Mesenchymal stem cell (in vitro differentiated cells and primary cell): ENCODE measurements at regions not wholly inside any gene's neighbourhood (a gene's known extent, or its start where the extent isn't known, plus 50 kb on each side); places are given as distances from the start of the nearest gene placed in this dataset.

ENCODE experiments used
- DNase-seq: peaks from one replicate; pipeline ENCODE4 v3.0.0-alpha.2; 2013
- H2AFZ ChIP-seq: one replicate; pipeline ENCODE4 v1.6.1; 2013; ENCODE audit warnings: low read depth, mild to moderate bottlenecking, control low read depth, inconsistent platforms, low read length, moderate library complexity
- H2AK5ac ChIP-seq: 2 replicates; pipeline ENCODE4 v1.6.1; 2013; ENCODE audit warnings: low read length, moderate library complexity, mild to moderate bottlenecking, inconsistent platforms; ENCODE audit not compliant: severe bottlenecking
- H2BK120ac ChIP-seq: one replicate; pipeline ENCODE4 v1.6.1; 2013; ENCODE audit warnings: low read depth, mild to moderate bottlenecking, inconsistent platforms, low read length, moderate library complexity
- H2BK12ac ChIP-seq, 2 experiments: one replicate each; pipeline ENCODE4 v1.6.1; 2013; ENCODE audit warnings: inconsistent platforms in 2 of 2, low read length in 2 of 2, mild to moderate bottlenecking in 2 of 2, moderate library complexity in 2 of 2, control low read depth in 1 of 2
- H2BK15ac ChIP-seq: one replicate; pipeline ENCODE4 v1.6.1; 2013; ENCODE audit warnings: mild to moderate bottlenecking, low read depth, inconsistent platforms; ENCODE audit not compliant: poor library complexity, severe bottlenecking
- H2BK5ac ChIP-seq: 2 replicates; pipeline ENCODE4 v1.6.1; 2013; ENCODE audit warnings: low read depth, mild to moderate bottlenecking, low read length, control low read depth, inconsistent platforms; ENCODE audit not compliant: poor library complexity, severe bottlenecking
- H3K14ac ChIP-seq, 2 experiments: one replicate each; pipeline ENCODE4 v1.6.1; 2013; ENCODE audit warnings: inconsistent platforms in 2 of 2, low read length in 2 of 2, control low read depth in 1 of 2, mild to moderate bottlenecking in 1 of 2, moderate library complexity in 1 of 2
- H3K18ac ChIP-seq, 2 experiments: one replicate each; pipeline ENCODE4 v1.6.1; 2013; ENCODE audit warnings: inconsistent platforms in 2 of 2, low read length in 2 of 2, control low read depth in 1 of 2, low read depth in 1 of 2, mild to moderate bottlenecking in 1 of 2
- H3K23ac ChIP-seq, 2 experiments: one replicate each; pipeline ENCODE4 v1.6.1; 2013; ENCODE audit warnings: inconsistent platforms in 2 of 2, low read length in 2 of 2, mild to moderate bottlenecking in 2 of 2, moderate library complexity in 2 of 2, control low read depth in 1 of 2
- H3K27ac ChIP-seq: 2 replicates; pipeline ENCODE4 v1.5.1; 2013; ENCODE audit warnings: mild to moderate bottlenecking, moderate library complexity, low read length, control low read depth, inconsistent platforms; ENCODE audit not compliant: poor library complexity, severe bottlenecking
- H3K27me3 ChIP-seq, 2 experiments: 2 replicates each; pipeline versions ENCODE4 v1.6.1 to v1.7.0; 2013; ENCODE audit warnings: low read length in 2 of 2, mild to moderate bottlenecking in 2 of 2, moderate library complexity in 2 of 2, control low read depth in 1 of 2, inconsistent platforms in 1 of 2; ENCODE audit not compliant: control insufficient read depth in 1 of 2, insufficient read depth in 1 of 2
- H3K36me3 ChIP-seq, 2 experiments: 2 replicates each; pipeline versions ENCODE4 v1.6.1 to v1.7.0; 2013; ENCODE audit warnings: low read length in 2 of 2, control low read depth in 1 of 2, inconsistent platforms in 1 of 2, low read depth in 1 of 2, mild to moderate bottlenecking in 1 of 2; ENCODE audit not compliant: insufficient read depth in 2 of 2, control insufficient read depth in 1 of 2
- H3K4ac ChIP-seq, 2 experiments: one replicate each; pipeline ENCODE4 v1.6.1; 2013; ENCODE audit warnings: inconsistent platforms in 2 of 2, low read length in 2 of 2, mild to moderate bottlenecking in 2 of 2, moderate library complexity in 2 of 2, control low read depth in 1 of 2, low read depth in 1 of 2
- H3K4me1 ChIP-seq: 2 replicates; pipeline ENCODE4 v1.6.1; 2013; ENCODE audit warnings: low read depth, low read length, control low read depth; ENCODE audit not compliant: control insufficient read depth, insufficient read depth
- H3K4me2 ChIP-seq: 2 replicates; pipeline ENCODE4 v1.6.1; 2013; ENCODE audit warnings: low read length, mild to moderate bottlenecking, inconsistent platforms; ENCODE audit not compliant: poor library complexity, severe bottlenecking
- H3K4me3 ChIP-seq, 2 experiments: 2 replicates each; pipeline versions ENCODE4 v1.5.1 to v1.7.0; 2013; ENCODE audit warnings: low read length in 2 of 2, mild to moderate bottlenecking in 2 of 2, control low read depth in 1 of 2, low read depth in 1 of 2; ENCODE audit not compliant: insufficient read depth in 1 of 2
- H3K79me1 ChIP-seq: replicated peaks from 2 replicates; pipeline ENCODE4 v1.6.1; 2013; ENCODE audit warnings: mild to moderate bottlenecking, control low read depth, low read length, inconsistent platforms; ENCODE audit not compliant: poor library complexity, severe bottlenecking
- H3K9ac ChIP-seq: 2 replicates; pipeline ENCODE4 v1.7.0; 2013; ENCODE audit warnings: mild to moderate bottlenecking, low read length, moderate library complexity
- H3K9me3 ChIP-seq: 2 replicates; pipeline ENCODE4 v1.7.0; 2013; ENCODE audit warnings: mild to moderate bottlenecking, low read length; ENCODE audit not compliant: control insufficient read depth
- H4K8ac ChIP-seq: one replicate; pipeline ENCODE4 v1.6.1; 2013; ENCODE audit warnings: inconsistent platforms, mild to moderate bottlenecking, low read length, moderate library complexity
- H4K91ac ChIP-seq: one replicate; pipeline ENCODE4 v1.6.1; 2013; ENCODE audit warnings: mild to moderate bottlenecking, low read length, inconsistent platforms
- WGBS: methylation state at CpG from one replicate; pipeline ENCODE4 v1.1.7; 2013; ENCODE audit warnings: mixed read lengths; 5-methylcytosine and 5-hydroxymethylcytosine counted together

- peaks cover 0 to 2% of the 10 kb centered on the region in 2 experiments for H3K27me3 ChIP-seq
- no peaks in the 10 kb centered on the region for H3K79me1 ChIP-seq
- H4K91ac ChIP-seq = no peak overlapping the region
- H3K23ac ChIP-seq = no peak overlapping the region
- H2AK5ac ChIP-seq = no peak overlapping the region
- H4K8ac ChIP-seq = no peak overlapping the region
- H3K4me1 ChIP-seq = no peaks in the 10 kb centered on the region
- H3K18ac ChIP-seq = no peak overlapping the region
- 86% methylated on average over 30 of the region's 30 CpGs for WGBS
- DNase-seq = no peak
- no peaks in the 10 kb centered on the region for H3K9me3 ChIP-seq
- H3K36me3 ChIP-seq = no peaks in the 10 kb centered on the region
- H2BK120ac ChIP-seq = no peak overlapping the region
- no peak overlapping the region for H2BK15ac ChIP-seq
- no peak overlapping the region for H3K4ac ChIP-seq
- no peak overlapping the region for H3K4me2 ChIP-seq
- no peak overlapping the region for H2BK12ac ChIP-seq
- no peak overlapping the region for H2AFZ ChIP-seq
- no peak overlapping the region for H3K4me3 ChIP-seq
- H3K27ac ChIP-seq = no peak overlapping the region
- H3K14ac ChIP-seq = no peak overlapping the region
- no peak overlapping the region for H3K9ac ChIP-seq
- no peak overlapping the region for H2BK5ac ChIP-seq
These were observed 218.6 kb downstream of the KIF26A start for GRCh38 chr14:104356738-104357688.

GRCh38 chr14:104357689-104358527 lies 219.5 kb downstream of the KIF26A start:
- Histone ChIP-seq H3K18ac (no peak overlapping the region), H3K4me1 (no peaks in the 10 kb centered on the region), H2AK5ac (no peak overlapping the region), H3K36me3 (no peaks in the 10 kb centered on the region), H3K4me3 (no peak overlapping the region), H3K27ac (no peak overlapping the region), H3K27me3 (peaks cover 0 to 2% of the 10 kb centered on the region in 2 experiments), H3K9me3 (no peaks in the 10 kb centered on the region), H2AFZ (no peak overlapping the region), H3K14ac (no peak overlapping the region), H3K23ac (no peak overlapping the region), H2BK12ac (no peak overlapping the region), H3K4me2 (no peak overlapping the region), H2BK120ac (no peak overlapping the region), H2BK5ac (no peak overlapping the region), H3K9ac (no peak overlapping the region), H2BK15ac (no peak overlapping the region), H4K91ac (no peak overlapping the region), H3K4ac (no peak overlapping the region), H3K79me1 (no peaks in the 10 kb centered on the region), H4K8ac (no peak overlapping the region)
- WGBS = 82% methylated on average over 33 of the region's 33 CpGs
- DNase-seq = no peak

- no peak overlapping the region for H2BK15ac ChIP-seq
- H3K4me2 ChIP-seq = no peak overlapping the region
- no peak overlapping the region for H4K91ac ChIP-seq
- H3K4me1 ChIP-seq = no peaks in the 10 kb centered on the region
- H3K27ac ChIP-seq = no peak overlapping the region
- no peak overlapping the region for H2BK5ac ChIP-seq
- no peak overlapping the region for H3K4me3 ChIP-seq
- H3K27me3 ChIP-seq = peaks cover 0 to 5% of the 10 kb centered on the region in 2 experiments
- H3K79me1 ChIP-seq = no peaks in the 10 kb centered on the region
- no peak overlapping the region for H3K14ac ChIP-seq
- no peak overlapping the region for H3K18ac ChIP-seq
- no peak overlapping the region for H4K8ac ChIP-seq
- H3K9ac ChIP-seq = no peak overlapping the region
- H2BK12ac ChIP-seq = no peak overlapping the region
- H3K36me3 ChIP-seq = no peaks in the 10 kb centered on the region
- WGBS = 69% methylated on average over 18 of the region's 18 CpGs
- H3K23ac ChIP-seq = no peak overlapping the region
- H2BK120ac ChIP-seq = no peak overlapping the region
- H3K9me3 ChIP-seq = no peaks in the 10 kb centered on the region
- no peak overlapping the region for H3K4ac ChIP-seq
- no peak for DNase-seq
- H2AK5ac ChIP-seq = no peak overlapping the region
- H2AFZ ChIP-seq = no peak overlapping the region
These were observed 220.3 kb downstream of the KIF26A start for GRCh38 chr14:104358528-104359300.
